ENCODE measurements at regions not wholly inside any gene's neighbourhood (a gene's known extent, or its start where the extent isn't known, plus 50 kb on each side); places are given as distances from the start of the nearest gene placed in this dataset.

- FAIRE-seq (no peak), DNase-seq (ENCODE audit: extremely low spot score, insufficient read length, low read depth) (no peak)
These were observed 81.4 kb upstream of the KRR1 start for GRCh38 chr12:75592638-75593335.

GRCh38 chr12:75592086-75592485, 80.7 kb upstream of the KRR1 start:
- FAIRE-seq: no peak
- no peak for DNase-seq (ENCODE audit: extremely low spot score, insufficient read length, low read depth)

- DNase-seq (ENCODE audit: extremely low spot score, insufficient read length, low read depth): no peak
- FAIRE-seq: no peak
These were observed 80.2 kb upstream of the KRR1 start for GRCh38 chr12:75591628-75592027.

GRCh38 chr12:75589801-75590200, 78.4 kb upstream of the KRR1 start:
- FAIRE-seq (no peak), DNase-seq (ENCODE audit: extremely low spot score, insufficient read length, low read depth) (no peak)

GRCh38 chr12:75587340-75588106, 76.1 kb upstream of the KRR1 start:
- no peak for FAIRE-seq
- DNase-seq (ENCODE audit: extremely low spot score, insufficient read length, low read depth): no peak

DNA sequence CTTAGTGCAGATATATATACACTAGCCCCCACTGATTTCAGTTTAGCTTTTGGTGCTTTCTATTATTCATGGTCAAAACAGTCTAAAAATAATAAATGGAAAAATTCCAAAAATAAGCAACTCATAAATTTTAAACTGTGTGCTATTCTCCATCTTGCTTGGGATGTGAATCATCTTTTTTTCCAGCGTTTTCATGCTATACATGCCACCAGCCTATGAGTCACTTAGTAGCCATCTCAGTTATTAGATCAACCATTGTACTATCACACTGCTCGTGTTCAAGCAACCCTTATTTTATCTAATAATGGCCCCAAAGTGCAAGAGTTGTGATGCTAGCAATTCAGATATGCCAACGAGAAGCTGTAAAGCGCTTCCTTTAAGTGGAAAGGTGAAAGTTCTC, 73.9 kb upstream of the KRR1 start:
- DNase-seq (ENCODE audit: extremely low spot score, insufficient read length, low read depth): no peak
- FAIRE-seq: no peak

GRCh38 chr12:75583355-75583754, 71.9 kb upstream of the KRR1 start:
- DNase-seq (ENCODE audit: extremely low spot score, insufficient read length, low read depth): no peak
- FAIRE-seq: no peak

DNA sequence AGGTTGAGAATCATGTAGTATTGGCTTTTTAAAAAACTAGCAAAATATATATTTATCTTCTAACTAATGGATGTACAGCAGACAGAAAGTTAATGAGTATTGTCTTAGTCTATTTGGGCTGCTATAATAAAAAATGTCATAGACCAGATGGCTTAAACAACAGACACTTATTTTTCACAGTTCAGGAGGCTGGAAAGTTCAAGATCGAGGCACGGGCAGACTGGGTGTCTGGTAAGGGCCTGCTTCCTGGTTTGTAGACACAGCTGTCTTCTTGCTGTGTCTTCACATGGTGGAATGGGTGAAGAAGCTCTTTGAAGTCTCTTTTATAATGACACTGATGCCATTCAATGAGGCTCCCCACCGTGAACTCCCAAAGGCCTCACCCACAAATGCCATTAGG, 70.1 kb upstream of the KRR1 start:
- FAIRE-seq: no peak
- no peak for DNase-seq (ENCODE audit: extremely low spot score, insufficient read length, low read depth)

DNA sequence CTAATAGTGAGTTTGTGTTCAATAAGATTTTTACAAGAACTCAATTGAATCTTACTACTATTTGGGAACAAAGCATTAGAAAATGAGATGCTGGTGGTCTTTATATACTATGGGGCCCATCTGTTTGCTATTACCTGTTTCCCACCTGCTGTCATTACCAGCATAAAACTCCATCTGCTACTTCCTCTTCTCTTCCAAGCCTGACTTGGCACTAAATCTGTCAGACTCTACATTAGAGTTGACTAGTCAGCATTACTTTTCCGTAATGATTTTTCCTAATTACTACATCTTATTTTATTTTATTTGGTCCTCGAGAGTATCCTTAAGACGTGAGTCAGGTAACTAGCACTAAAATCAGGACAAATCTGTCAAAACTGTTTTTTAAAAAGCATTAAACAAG, 68.1 kb upstream of the KRR1 start:
- FAIRE-seq (no peak), DNase-seq (ENCODE audit: extremely low spot score, insufficient read length, low read depth) (no peak)

GRCh38 chr12:75578546-75578945, 67.1 kb upstream of the KRR1 start:
- FAIRE-seq (no peak), DNase-seq (ENCODE audit: extremely low spot score, insufficient read length, low read depth) (no peak)

- DNase-seq (ENCODE audit: extremely low spot score, insufficient read length, low read depth) (no peak), FAIRE-seq (no peak)
These were observed 66.4 kb upstream of the KRR1 start for GRCh38 chr12:75577812-75578211.

DNA sequence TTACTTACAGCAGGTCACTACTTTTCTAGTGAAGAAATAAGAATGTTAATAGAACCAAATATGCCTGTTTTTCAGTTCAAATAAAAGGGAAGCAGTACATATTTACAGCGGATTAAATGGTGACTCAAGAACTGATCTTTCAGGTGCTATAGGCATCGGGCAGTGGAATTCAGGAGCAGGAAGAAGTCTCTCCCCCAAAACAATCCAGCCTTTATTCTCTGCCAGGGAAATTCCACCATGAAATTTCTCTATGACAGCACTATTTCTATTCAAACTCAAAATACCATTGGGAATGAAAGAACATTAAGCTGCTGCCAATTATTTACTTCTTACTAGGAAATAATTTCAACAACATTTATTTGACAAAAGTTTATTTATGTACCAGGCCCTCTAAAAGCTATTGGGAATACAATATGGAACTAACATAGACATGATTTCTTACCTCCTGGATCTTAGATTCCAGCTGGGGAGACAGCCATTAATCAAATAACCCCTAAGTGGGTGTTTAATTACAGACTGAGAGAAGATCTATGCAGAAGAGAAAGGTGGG, 60.3 kb upstream of the KRR1 start:
- no peak for FAIRE-seq
- no peak for DNase-seq (ENCODE audit: extremely low spot score, insufficient read length, low read depth)

DNA sequence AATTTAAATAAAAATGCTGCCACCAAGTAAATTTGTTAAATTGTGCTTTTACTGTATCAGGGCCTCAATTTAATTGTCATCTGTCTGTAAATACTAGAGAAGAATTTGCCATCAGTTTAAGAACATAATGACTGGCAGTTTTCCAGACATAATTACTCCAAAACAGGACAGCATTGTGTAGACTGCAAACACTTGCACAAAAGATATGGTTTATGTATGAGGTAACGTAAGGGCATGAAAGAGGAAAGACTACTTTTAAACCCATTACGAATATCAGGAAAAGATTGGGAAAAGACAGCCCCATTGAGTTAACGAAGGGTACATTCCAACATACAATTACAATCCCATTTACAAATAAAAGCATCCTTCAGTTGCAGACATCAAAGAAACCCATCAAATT, 59.8 kb upstream of the KRR1 start:
- FAIRE-seq: no peak
- DNase-seq (ENCODE audit: extremely low spot score, insufficient read length, low read depth): no peak

DNA sequence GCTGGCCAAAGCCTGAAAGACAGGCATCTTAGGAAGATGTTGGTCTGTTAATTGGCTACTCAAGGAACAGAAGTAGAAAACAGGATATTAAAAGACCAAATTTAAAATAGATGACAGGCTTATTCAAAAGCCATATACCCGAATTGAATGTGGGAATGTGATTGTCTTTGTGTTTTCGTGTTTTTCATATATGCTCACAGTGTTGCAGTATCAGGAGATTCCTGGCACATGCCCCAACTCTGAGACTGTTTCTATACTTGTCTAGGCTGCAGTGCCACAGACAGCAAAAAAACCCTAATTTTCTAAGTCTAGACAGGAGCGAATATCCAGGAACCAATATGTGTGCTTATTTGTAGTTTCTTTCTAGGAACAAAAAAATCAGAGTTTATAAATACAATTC, 57.4 kb upstream of the KRR1 start:
- DNase-seq (ENCODE audit: extremely low spot score, insufficient read length, low read depth) (no peak), FAIRE-seq (no peak)

- no peak for FAIRE-seq
These were observed 57.0 kb upstream of the KRR1 start for GRCh38 chr12:75568393-75568792.

DNA sequence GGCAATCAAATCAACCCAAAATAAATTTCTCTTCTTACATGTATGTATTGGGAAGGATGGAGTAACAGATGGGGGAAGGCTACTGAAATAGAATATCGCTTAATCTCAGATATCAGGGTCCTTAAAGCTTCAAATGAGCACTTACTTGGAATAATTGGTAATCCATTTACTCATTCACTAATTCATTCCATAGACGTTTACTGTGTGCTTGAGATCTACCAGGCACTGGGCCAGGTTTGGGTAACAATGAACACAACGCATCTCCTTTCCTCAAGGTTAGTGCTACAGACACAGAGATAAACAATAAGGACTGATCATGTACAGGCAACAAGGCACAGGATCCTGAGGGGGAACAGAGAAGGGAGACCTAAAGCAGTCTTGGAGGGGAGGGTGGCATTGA, 54.4 kb upstream of the KRR1 start:
- no peak for DNase-seq (ENCODE audit: extremely low spot score, insufficient read length, low read depth)
- FAIRE-seq: no peak

More at GRCh38 chr12:75568393-75568792, 57.0 kb upstream of the KRR1 start:
- no peak for DNase-seq (ENCODE audit: extremely low spot score, insufficient read length, low read depth)

GRCh38 chr12:75564852-75565251, 53.4 kb upstream of the KRR1 start:
- no peak for FAIRE-seq

DNA sequence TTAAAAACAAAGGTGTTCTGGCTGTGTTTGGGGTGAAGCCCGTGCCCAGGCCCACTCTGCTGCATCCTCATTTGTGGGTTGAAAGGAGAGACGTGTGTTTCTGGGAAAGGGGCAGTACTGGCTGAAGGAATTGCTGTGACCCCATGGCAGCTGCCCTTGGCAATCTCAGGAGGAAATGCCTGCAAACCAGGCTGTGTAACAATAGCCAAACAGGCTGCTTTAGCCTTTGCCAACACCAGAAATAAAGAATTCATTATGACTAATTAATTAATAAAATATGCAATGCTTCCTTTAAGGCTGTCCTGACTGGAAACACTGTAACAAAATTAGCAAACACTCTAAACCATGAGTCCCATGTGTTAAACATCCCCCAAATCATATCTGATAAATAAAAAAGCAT, 53.0 kb upstream of the KRR1 start:
- FAIRE-seq (no peak), DNase-seq (ENCODE audit: extremely low spot score, insufficient read length, low read depth) (no peak)

More at GRCh38 chr12:75564852-75565251, 53.4 kb upstream of the KRR1 start:
- no peak for DNase-seq (ENCODE audit: extremely low spot score, insufficient read length, low read depth)

DNA sequence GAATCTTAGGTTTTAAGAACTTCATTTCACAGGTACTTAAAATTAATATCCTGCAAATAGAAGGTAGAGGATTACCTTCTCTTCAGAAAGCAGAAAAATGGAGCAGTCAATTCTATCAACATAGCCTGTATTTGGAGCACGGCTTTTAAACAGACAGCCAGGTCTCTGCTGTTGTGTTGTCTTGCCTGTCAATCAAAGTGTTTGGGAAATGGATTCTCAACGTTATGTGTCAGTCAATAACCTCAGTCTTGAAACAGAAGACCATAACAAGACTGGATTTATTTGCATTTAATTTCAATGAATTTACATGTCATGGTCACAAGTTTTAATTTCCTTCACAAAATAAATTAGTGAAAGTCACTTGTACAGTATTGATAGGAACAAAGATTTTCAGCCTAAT, 51.9 kb upstream of the KRR1 start:
- no peak for DNase-seq (ENCODE audit: extremely low spot score, insufficient read length, low read depth)
- FAIRE-seq: no peak

GRCh38 chr12:75561921-75562320, 50.5 kb upstream of the KRR1 start:
- FAIRE-seq (no peak), DNase-seq (ENCODE audit: extremely low spot score, insufficient read length, low read depth) (no peak)

Data from GM18507 (cell line).